Endothelial cell (in vitro differentiated cells): ENCODE measurements at regions not wholly inside any gene's neighbourhood (a gene's known extent, or its start where the extent isn't known, plus 50 kb on each side); places are given as distances from the start of the nearest gene placed in this dataset.

Experiments
- DNase-seq: peaks from one replicate; pipeline ENCODE4 v3.0.0; 2021; ENCODE audit warnings: low spot score
- H3K27ac Mint-ChIP-seq: one replicate; pipeline ENCODE4 v1.8.0; 2021; ENCODE audit warnings: mixed read lengths, inconsistent platforms; ENCODE audit not compliant: unreplicated experiment
- H3K27me3 Mint-ChIP-seq: one replicate; pipeline ENCODE4 v1.8.0; 2021; ENCODE audit warnings: mild to moderate bottlenecking, moderate library complexity, mixed read lengths, inconsistent platforms; ENCODE audit not compliant: unreplicated experiment
- H3K36me3 Mint-ChIP-seq: one replicate; pipeline ENCODE4 v1.8.0; 2021; ENCODE audit warnings: mild to moderate bottlenecking, low read depth, mixed read lengths, inconsistent platforms; ENCODE audit not compliant: unreplicated experiment
- H3K4me1 Mint-ChIP-seq: one replicate; pipeline ENCODE4 v1.8.0; 2021; ENCODE audit warnings: mild to moderate bottlenecking, mixed read lengths, inconsistent platforms; ENCODE audit not compliant: unreplicated experiment
- H3K4me3 Mint-ChIP-seq: one replicate; pipeline ENCODE4 v1.8.0; 2021; ENCODE audit warnings: mild to moderate bottlenecking, mixed read lengths, inconsistent platforms; ENCODE audit not compliant: unreplicated experiment
- H3K9me3 Mint-ChIP-seq: one replicate; pipeline ENCODE4 v1.8.0; 2021; ENCODE audit warnings: mixed read lengths, inconsistent platforms; ENCODE audit not compliant: unreplicated experiment
- CTCF ChIP-seq: fragments of 200-600 bp; sonication (generic); IDR thresholded peaks from one replicate; pipeline ENCODE4 v1.5.0; 2021; ENCODE audit warnings: antibody characterized with exemption; ENCODE audit not compliant: unreplicated experiment

DNA sequence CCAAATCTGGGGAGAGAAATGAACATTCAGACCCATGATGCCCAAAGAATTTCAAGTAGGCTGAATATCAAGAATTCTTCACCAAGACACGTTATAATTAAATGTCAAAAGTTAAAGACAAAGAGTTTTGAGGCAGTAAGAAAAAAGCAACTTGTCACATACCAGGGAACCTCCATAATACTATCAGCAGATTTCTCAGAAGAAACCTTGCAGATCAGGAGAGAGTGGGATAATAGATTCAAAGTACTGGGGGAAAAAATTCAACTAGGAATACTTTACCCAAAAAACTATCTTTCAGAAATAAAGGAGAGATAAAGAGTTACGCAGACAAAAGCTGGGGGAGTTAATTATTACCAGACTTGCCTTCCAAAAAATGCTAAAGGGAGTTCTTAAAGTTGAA, 516.0 kb downstream of the CETN3 start:
- Mint-ChIP-seq H3K4me3 (no peak overlapping the region), H3K36me3 (no peaks in the 10 kb centered on the region), H3K4me1 (no peaks in the 10 kb centered on the region), H3K9me3 (no peaks in the 10 kb centered on the region), H3K27ac (no peak overlapping the region), H3K27me3 (no peaks in the 10 kb centered on the region)
- no peak for DNase-seq
- no peak for TF ChIP-seq CTCF

DNA sequence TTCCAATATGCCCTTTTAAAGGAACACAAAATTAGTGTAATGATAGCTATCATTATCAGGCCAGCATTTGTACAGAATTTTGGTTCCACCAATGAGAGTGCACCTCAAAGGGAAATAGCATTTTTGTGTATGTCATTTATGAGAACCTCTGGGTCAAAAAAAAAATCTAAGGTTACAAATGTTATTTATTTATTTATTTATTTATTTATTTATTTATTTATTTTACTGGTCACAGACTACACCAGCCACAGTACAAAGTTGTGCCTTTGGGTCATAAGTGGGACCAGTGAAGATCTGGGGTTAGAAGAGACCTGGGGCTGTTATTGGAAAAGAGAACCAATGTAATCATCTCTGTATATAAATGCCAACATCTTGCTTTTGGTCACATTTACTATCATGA, 523.9 kb downstream of the CETN3 start:
- DNase-seq = no peak
- no peaks in the 10 kb centered on the region for H3K4me1 Mint-ChIP-seq
- H3K4me3 Mint-ChIP-seq = no peak overlapping the region
- no peaks in the 10 kb centered on the region for H3K36me3 Mint-ChIP-seq
- no peak overlapping the region for H3K27ac Mint-ChIP-seq
- no peaks in the 10 kb centered on the region for H3K27me3 Mint-ChIP-seq
- TF ChIP-seq CTCF = no peak
- H3K9me3 Mint-ChIP-seq = no peaks in the 10 kb centered on the region

- TF ChIP-seq CTCF = no peak
- Mint-ChIP-seq H3K27me3 (no peaks in the 10 kb centered on the region), H3K4me1 (no peaks in the 10 kb centered on the region), H3K27ac (no peak overlapping the region), H3K9me3 (no peaks in the 10 kb centered on the region), H3K36me3 (no peaks in the 10 kb centered on the region), H3K4me3 (no peak overlapping the region)
- DNase-seq = no peak
Measured at GRCh38 chr5:89883967-89884366, 525.6 kb downstream of the CETN3 start.

- H3K4me1 Mint-ChIP-seq = no peaks in the 10 kb centered on the region
- no peaks in the 10 kb centered on the region for H3K27me3 Mint-ChIP-seq
- no peak for TF ChIP-seq CTCF
- no peak overlapping the region for H3K27ac Mint-ChIP-seq
- no peak for DNase-seq
- no peaks in the 10 kb centered on the region for H3K9me3 Mint-ChIP-seq
- H3K36me3 Mint-ChIP-seq = no peaks in the 10 kb centered on the region
- H3K4me3 Mint-ChIP-seq = no peak overlapping the region
Measured at GRCh38 chr5:89878140-89879132, 531.1 kb downstream of the CETN3 start.

- Mint-ChIP-seq H3K27ac (no peak overlapping the region), H3K4me3 (no peak overlapping the region), H3K4me1 (no peaks in the 10 kb centered on the region), H3K9me3 (no peaks in the 10 kb centered on the region), H3K36me3 (no peaks in the 10 kb centered on the region), H3K27me3 (no peaks in the 10 kb centered on the region)
- no peak for DNase-seq
- TF ChIP-seq CTCF = no peak
Measured at GRCh38 chr5:89871906-89872305, 537.6 kb downstream of the CETN3 start.
